ENCODE measurements at regions not wholly inside any gene's neighbourhood (a gene's known extent, or its start where the extent isn't known, plus 50 kb on each side); places are given as distances from the start of the nearest gene placed in this dataset.

DNA sequence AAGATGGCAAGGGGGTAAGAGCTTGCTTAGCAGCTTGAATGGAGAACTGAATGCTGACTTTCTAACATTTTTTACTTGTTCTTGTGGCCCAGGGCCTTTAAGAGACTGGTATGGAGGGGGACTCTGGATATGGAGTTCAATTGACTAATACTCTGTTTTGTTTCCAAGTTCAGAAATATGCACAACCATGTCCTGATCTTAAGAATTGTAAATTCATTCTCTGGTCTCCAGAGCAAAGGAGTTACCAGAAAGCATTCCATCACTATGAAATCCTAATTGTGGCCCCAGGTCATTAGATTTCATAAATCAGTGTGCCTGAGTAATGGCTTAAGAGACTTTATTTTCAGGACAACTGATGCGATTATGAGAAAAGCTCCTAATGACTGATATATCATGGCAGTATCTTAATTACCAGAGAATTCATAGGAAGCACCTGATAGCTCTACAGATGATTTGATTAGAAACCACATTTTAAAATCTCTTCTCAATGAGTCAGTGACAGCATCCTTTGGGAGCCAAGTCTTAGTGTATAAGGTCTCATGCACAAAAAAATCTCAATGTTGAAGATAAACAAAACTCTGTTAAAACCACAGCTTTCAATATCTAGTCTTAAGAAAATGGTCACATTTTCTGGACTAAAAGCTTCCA, 613.6 kb upstream of the KLF4 start:
- ChIA-PET CTCF (interaction anchor here (1.0 kb wide), 1 partner anchor 10 kb away, joined by 3 read pairs; no protein-coding TSS in a partner anchor), POLR2A (ENCODE audit: unreplicated experiment) (no interaction called here)
- Histone ChIP-seq H3K9me1 (ENCODE audit: insufficient read depth, low read length) (no peaks in the 10 kb centered on the region), H3K14ac (replicated peaks; ENCODE audit: low read depth, low read length) (no peak overlapping the region), H2BK5ac (ENCODE audit: low read depth, low read length, poor library complexity, severe bottlenecking) (no peak overlapping the region), H4K20me1 (ENCODE audit: insufficient read depth, low read length) (no peaks in the 10 kb centered on the region), H4K8ac (ENCODE audit: low read depth in 2 of 2, low read length in 2 of 2) (no peak overlapping the region), H3K23ac (ENCODE audit: low read depth, low read length) (no peak overlapping the region), H3K4ac (ENCODE audit: low read depth, low read length) (no peak overlapping the region), H3K27ac (ENCODE audit: insufficient read depth, low read length) (no peak overlapping the region), H2BK120ac (ENCODE audit: low read depth, low read length) (no peak overlapping the region), H3K79me1 (ENCODE audit: low read depth in 1 of 2, low read length in 2 of 2) (no peaks in the 10 kb centered on the region), H3K56ac (ENCODE audit: extremely low read depth, insufficient read depth, low read length) (no peak overlapping the region), H2AFZ (replicated peaks; ENCODE audit: low read length, poor library complexity) (no peak overlapping the region), H2BK20ac (ENCODE audit: low read depth, low read length) (no peak overlapping the region), H2AK9ac (replicated peaks; ENCODE audit: low read depth, low read length, poor library complexity) (no peak overlapping the region), H3K4me3 (ENCODE audit: insufficient read depth, low read depth, low read length) (no peak overlapping the region), H3K4me1 (ENCODE audit: control insufficient read depth, insufficient read depth, low read length) (no peaks in the 10 kb centered on the region; the same call in 1 of the 2 replicates), H2BK15ac (ENCODE audit: low read depth, low read length) (no peak overlapping the region), H3K27me3 (ENCODE audit: control insufficient read depth, insufficient read depth, low read length) (no peaks in the 10 kb centered on the region; the same call in 1 of the 2 replicates), H2AK5ac (ENCODE audit: low read depth, low read length) (no peak overlapping the region), H3K9me3 (ENCODE audit: control insufficient read depth, insufficient read depth, low read length) (no peaks in the 10 kb centered on the region), H4K5ac (ENCODE audit: low read depth, low read length) (no peak overlapping the region), H3K36me3 (ENCODE audit: control insufficient read depth, insufficient read depth, low read length) (no peaks in the 10 kb centered on the region), H3K9ac (ENCODE audit: low read depth, low read length) (no peak overlapping the region), H3K18ac (ENCODE audit: low read depth, low read length) (no peak overlapping the region), H4K91ac (ENCODE audit: insufficient read depth, low read depth, low read length) (no peak overlapping the region; the same call in 1 of the 2 replicates), H3K4me2 (ENCODE audit: low read depth, low read length) (no peak overlapping the region)
- peak; percentile 63 for DNase-seq
- intact Hi-C loops (cut with micrococcal nuclease) = no loop called here
- dilution Hi-C loops (cut with HindIII; ENCODE audit: low sequenced_read_pairs, unreplicated experiment) = no loop called here
- no CpG with 5 or more reads among the region's 1 CpG for WGBS, 2 experiments (ENCODE audit: extremely low coverage in 2 of 2, insufficient read length in 1 of 2)
- no peak for TF ChIP-seq CEBPB (IDR thresholded peaks at IDR 0.05; ENCODE audit: low read depth, low read length)
- TF ChIP-seq RAD21 (IDR thresholded peaks at IDR 0.05; ENCODE audit: low read length) = no peak
- TF ChIP-seq POLR2A (IDR thresholded peaks at IDR 0.05; ENCODE audit: low read depth, low read length) = no peak
- TF ChIP-seq MXI1 (IDR thresholded peaks at IDR 0.05; ENCODE audit: borderline replicate concordance, low read depth, low read length) = no peak
- TF ChIP-seq SMC3 (IDR thresholded peaks at IDR 0.05; ENCODE audit: low read depth, low read length) = no peak
- no peak for TF ChIP-seq FOS (IDR thresholded peaks at IDR 0.05; ENCODE audit: low read depth, low read length)
- TF ChIP-seq CHD1 (IDR thresholded peaks at IDR 0.05; ENCODE audit: low read depth, low read length) = no peak
- no peak for TF ChIP-seq MAFK (IDR thresholded peaks at IDR 0.05; ENCODE audit: low read depth, low read length)
- TF ChIP-seq RCOR1 (IDR thresholded peaks at IDR 0.05; ENCODE audit: insufficient replicate concordance, low read length) = no peak
- no peak for TF ChIP-seq MAZ (IDR thresholded peaks at IDR 0.05; ENCODE audit: borderline replicate concordance, low read depth, low read length)
- TF ChIP-seq, protein P1, sequence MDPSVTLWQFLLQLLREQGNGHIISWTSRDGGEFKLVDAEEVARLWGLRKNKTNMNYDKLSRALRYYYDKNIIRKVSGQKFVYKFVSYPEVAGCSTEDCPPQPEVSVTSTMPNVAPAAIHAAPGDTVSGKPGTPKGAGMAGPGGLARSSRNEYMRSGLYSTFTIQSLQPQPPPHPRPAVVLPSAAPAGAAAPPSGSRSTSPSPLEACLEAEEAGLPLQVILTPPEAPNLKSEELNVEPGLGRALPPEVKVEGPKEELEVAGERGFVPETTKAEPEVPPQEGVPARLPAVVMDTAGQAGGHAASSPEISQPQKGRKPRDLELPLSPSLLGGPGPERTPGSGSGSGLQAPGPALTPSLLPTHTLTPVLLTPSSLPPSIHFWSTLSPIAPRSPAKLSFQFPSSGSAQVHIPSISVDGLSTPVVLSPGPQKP (IDR thresholded peaks at IDR 0.05; ENCODE audit: borderline replicate concordance, low read depth, low read length) = no peak
- in situ Hi-C loops (cut with MboI; ENCODE audit: low sequenced_read_pairs) = no loop called here
- BruUV-seq (replicated peaks) = no TSS peak
- ATAC-seq (ENCODE audit: low read depth) = peak; percentile 64
